Activated CD4-positive, alpha-beta T cell treated with anti-CD3 and anti-CD28 coated beads for 24 hours (primary cell): ENCODE measurements at regions not wholly inside any gene's neighbourhood (a gene's known extent, or its start where the extent isn't known, plus 50 kb on each side); places are given as distances from the start of the nearest gene placed in this dataset.

Source experiments
- DNase-seq, 2 donors: peaks; one replicate each; pipeline ENCODE4 v3.0.0-alpha.2; 2020; ENCODE audit warnings: low read depth in 2 of 2

DNA sequence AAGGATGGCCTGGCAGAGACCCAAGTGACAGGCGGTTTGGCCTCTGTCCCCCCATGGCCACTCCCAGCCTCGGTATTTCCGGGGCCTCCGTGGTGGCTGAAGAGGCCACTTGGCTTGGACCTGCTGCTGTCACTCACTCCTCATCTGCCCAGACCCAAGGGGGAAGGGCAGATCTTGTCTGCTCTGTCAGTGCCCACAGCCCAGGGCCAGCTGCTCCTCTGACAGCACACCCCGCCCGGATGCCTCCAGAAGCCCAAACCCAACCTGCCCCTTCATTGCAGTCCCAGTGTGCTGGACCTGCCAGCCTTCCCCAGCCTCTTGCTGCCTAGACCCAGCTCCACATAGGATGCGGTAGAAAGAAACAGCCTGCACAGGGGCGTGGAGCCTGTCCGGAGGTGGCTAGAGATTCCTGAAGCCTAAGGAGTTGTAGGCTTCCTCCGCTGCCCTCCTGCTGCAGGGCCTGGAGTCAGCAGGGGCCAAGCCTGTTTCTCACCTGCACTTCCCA lies 52.0 kb downstream of the MAGEF1 start:
- DNase-seq, result no peak

DNA sequence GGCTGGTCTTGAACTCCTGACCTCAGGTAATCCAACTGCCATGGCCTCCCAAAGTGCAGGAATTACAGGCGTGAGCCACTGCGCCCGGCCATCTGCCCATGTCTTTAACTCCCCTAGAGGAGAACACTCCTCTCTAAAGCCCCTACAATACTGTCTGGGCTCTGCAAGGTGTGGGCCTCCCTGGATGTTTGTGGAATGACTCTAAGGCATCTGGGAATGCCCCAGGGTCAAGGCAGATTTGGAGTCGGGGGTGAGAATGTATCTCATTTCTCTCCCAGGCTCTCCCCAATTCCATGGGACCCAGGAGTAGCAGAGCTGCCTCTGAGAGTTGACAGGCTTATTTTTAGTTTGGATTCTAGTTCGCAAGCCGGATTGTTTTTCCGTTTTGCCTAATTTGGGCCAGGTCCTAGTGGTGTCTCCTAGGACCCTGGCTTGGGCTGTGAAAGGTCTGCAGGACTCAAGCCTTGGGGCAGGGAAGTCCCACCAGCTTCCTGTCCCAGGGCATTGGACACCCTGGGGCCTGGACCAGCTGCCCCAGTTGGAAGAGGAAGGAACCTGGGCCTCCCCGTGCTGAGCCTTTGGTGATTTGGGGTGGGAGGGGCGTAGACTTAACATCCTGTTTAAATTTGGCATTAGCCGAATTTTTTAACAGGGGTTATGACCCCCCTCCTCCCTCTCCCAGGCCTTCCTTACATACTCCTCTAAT lies 53.5 kb downstream of the MAGEF1 start:
- DNase-seq, result no peak

DNA sequence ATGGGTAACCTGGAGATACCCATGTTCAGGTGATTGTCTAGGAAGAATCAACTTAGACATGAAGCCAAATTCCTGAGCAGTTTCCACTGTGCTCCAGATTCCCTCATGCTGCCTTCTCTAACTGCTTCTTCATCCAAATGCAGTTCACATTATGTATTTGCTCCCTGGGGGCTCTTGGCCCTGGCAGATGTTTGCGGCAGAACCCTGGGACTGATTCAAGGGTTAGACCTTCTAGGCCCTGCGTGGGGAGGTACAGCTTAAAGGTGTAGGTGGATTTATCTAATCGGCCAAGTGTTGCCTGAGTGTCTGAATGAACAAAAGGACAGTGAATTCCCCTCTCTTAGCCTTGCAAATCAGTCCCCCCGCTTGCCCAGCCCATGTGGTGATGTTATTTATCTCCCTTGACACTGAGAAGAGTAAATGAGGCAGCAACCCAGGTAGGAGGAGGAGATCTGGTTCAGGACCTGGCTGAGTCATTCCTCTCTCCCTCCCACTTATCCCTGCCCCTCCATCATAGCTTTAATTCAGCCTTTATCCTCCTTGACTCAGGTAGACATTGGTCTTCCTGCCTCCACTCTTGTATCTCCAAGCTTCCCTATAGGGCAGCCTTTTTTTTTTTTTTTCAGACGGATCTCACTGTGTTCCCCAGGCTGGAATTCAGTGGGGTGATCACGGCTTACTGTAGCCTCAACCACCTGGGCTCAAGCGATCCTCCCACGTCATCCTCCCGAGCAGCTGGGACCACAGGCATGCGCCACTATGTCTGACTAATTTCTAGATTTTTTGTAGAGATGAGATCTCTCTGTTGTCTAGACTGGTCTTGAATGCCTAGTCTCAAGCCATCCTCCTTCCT lies 54.8 kb downstream of the MAGEF1 start:
- no peak for DNase-seq

DNA sequence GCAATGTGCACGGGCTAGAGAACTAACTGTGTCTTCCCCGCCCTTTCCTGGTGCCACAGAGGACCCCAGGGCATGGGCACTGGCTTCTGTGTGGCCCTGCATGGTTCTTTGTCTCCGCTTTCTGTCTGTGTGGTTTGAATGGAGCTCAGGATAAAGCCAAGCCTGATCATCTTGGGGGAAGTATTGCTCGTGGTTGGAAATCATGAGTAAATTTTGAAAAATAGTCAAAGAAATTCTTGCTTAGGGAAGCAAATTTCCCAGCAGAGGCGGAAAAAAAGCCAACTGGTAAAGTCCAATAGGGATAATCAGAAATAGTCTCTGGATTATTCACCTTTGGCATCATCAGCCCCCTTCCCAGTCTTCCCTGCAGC lies 55.4 kb downstream of the MAGEF1 start:
- DNase-seq, result no peak

DNA sequence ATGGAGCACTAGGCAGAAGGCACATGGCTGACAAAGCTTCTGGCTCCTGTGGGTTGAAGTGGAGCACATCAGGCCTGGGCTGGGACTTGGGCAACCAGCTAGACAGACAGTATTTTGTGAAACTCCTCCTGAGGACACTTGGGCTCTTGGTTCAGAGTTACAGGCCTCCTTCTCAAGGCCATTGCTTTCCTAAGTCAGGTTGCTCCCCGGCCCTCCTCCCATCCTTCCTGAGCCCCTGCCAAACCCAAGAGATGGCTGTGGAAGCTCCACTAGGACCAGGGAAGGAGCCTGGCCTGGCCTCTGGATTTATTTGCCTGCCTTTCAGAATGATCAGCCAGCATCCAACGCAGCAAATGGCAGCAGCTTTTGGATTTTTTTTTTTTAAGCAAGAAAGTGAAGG lies 56.3 kb downstream of the MAGEF1 start:
- no peak for DNase-seq

DNA sequence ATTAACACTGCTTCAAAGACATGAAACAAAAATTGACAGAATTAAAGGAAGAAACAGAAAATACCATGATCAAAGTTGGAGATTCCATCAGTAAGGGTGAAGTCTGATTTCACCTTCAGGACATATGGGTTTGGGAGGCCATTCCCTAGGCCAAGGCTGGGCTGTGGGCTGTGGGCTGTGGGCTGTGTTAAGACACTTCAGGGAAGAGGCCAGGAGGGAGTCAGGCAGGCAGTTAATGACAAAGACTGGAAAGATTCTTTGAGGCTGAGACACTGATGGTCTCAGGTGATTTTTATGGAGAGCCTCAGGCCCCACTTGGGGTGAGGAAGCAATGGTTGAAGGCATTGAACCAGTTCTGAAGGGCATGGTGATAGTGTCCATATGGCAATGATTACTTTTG lies 57.5 kb downstream of the MAGEF1 start:
- DNase-seq, result no peak

DNA sequence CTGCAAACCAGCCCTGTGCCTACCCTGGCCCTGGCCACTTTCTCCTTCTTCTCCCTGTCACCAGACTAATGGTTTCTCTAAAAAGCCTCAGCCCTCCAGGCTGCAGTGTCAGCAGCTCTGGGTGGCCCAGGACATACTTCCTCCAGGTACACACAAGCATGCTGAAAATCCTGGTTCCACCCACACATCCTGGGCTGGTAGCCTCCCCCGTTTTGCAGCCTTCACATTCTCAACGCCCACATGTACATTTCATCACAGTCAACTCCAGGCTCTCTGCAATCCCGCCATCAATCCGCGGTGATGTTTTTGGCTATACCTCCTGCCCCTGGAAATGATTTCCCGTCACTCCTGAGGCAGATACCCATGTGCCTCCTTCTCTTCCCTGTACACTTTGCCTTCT lies 59.4 kb downstream of the MAGEF1 start:
- DNase-seq, result no peak

DNA sequence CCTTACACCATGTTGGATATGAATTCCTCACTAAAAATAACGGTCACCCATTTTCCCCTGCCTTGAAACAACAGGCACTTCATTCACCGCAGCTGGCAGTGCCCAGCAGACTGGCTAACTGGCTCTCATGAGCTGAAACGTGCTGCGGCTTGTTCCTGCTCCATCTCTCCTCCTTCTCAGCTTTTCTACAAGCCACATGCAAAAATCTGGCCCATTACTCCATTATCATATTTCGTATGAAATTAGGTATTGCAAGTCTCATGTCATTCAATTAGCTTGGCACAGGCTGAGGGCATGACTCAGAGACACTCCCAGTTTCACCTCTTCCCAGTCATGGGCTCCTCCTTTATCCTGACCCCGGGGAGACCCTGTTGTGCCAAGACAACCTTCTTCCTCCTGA lies 60.0 kb downstream of the MAGEF1 start:
- no peak for DNase-seq

DNA sequence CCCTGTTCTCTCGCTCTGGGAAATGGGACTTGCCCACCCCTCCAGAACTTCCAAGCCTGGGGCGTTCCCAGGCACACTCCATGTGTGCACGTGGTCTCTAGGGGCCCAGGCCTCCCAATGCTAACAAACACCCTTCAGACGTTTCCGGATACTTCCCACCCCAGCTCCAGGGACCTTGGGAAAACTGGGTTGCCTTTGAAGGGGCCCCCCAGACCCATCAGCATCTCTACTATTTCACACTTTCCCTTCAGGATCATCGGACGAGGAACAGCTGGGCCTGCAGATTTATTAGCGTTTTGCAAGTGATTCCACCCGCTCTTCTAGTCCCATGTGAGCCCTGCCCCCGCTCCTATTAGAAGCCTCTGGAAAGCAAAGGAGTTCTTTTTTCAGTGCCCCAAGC lies 63.2 kb downstream of the MAGEF1 start:
- DNase-seq, result no peak

DNA sequence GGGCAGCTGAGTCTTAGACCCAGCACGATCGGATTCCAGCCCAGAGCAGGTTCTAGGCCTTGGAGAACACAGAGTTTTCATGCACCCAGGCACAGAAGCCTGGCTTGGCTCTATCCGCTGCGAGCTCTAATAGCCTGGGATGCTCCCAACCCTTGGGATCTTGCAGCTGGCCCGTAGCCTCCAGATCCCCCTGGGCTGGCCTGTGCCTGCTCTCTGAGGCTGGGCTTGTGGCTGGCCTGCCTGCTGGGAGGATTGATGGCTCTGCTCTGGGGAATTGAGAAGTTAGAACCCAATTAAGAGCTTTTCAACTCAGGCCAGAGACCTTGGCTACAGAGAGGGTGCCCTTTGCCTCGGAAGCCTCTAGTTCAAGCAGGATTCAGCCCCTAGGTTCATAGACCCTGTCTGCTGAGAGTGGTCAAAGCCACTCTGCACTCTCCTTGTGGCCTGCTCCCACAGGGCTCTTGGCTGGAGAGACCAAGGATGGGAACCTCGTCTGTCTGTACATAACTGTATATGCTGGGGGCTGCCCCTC lies 64.4 kb downstream of the MAGEF1 start:
- no peak for DNase-seq

DNA sequence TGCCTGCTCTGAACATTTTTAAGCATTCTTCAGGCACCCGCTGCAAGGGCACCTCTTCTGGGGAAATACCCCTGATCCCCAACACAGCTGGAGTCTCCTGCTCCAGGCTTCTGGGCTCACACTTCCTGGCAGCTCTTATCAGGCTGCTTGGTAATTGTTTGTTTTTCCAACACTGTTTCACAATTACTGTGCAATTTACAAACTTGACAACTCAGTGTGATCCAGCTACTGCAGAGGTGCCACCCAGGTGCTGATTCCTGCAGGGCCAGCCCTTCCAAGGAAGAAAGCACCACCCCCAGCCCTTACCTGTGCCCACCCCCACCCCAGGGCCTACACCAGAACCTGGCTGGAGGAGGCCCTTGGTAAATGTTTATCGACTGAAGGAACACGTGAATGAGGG lies 66.5 kb downstream of the MAGEF1 start:
- DNase-seq, result no peak

DNA sequence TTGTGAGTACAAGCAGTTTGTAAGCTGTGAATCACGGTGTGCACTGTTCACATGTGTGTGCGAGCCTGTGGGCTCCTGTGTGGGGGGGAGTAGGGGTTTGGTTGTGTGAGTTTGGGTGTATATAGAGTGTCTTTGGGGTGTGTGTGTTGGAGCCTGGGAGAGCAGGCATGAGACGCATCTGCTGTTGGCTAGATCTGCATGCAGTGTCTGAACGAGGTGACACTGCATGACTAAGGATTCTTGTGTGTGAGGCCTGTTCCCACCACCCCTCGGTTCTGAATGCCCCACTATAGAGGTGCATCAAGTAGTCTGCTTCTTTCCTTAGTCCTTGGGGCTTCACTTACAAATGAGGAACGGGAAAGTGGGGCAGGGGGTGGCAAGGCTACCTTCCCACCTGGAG lies 68.4 kb downstream of the MAGEF1 start:
- DNase-seq, result no peak

DNA sequence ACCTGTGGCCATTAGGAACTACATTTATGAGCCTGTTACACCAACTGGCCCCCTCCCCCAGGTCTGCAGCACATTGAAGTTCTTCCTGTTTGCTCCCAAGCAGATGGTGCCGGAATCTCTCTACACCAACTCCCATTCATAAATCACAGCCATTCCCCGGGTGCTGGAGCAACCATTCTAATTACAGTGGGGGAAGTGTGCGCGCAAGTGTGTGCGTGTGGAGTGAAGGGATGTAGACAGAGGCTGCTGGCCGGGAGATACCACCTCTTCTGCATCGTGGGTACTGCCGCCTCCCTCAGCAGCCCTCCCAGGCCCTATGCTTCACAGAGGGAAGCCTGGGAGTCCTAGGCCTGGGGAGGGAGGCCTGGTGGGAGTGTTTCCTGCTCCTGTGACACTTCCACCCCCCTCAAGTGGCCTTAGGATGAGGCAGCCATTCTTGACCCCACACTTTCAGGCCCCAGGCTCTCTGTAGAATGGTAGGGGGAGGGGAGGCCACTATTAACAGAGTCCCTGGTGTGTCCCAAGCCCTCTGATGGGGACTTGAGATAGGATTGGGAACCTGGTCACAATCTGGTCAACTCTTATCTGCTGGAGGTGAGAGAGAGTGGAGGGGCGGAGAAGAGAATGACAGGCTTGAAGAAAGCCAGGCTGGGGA lies 69.1 kb downstream of the MAGEF1 start:
- no peak for DNase-seq

DNA sequence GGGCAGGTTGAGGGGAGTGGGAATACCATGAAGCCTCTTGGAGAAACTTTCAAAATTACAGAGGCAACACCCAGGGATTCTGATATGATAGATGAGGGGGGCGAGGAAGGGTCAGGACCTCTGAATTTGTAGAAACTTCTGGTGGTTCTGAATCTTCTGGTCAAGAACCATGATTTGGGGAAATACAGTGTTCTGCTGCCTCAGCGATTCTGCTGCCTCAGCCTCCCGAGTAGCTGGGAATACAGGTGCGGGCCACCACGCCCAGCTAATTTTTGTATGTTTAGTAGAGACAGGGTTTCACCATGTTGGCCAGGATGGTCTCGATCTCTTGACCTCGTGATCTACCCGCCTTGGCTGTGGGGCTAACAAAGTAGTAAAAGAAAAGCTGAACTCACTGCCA lies 70.4 kb downstream of the MAGEF1 start:
- DNase-seq, result no peak

DNA sequence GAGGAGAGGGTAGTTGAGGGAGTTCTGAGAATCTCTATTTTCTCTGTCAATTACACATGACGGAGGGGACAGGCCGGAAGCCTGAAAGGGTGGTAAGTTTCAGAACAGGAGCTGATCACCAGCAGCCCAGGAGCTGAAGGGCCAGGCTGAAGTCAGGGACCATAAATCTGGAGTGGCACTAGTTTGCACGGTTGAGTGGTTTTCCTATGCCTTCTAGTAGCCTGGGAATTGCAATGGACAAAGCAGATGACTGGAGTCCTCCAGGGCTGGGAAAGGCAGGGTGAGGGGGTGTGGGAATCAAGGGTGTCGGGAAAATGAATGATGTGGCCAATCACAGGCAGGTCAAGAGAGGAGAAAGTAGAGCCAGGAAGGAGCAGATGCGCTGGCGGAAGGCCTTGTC lies 72.5 kb downstream of the MAGEF1 start:
- no peak for DNase-seq

DNA sequence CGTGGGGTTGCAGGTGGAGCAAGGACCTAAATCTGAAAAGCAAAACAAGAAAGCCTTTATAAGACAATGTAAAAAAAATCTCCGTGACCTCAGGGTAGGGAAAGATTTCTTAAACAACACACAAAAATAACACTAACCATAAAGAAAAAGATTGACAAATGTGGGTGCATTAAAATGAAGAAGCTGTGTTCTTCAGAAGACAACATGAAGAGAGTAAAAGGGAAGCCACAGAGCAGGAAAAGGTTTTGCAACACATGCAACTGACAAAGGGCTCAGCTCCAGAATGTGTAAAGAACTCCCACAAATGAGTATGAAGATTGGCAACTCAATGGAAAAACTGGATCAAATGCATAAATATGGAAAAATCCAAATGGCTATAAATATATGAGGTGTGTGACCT lies 74.2 kb downstream of the MAGEF1 start:
- no peak for DNase-seq

DNA sequence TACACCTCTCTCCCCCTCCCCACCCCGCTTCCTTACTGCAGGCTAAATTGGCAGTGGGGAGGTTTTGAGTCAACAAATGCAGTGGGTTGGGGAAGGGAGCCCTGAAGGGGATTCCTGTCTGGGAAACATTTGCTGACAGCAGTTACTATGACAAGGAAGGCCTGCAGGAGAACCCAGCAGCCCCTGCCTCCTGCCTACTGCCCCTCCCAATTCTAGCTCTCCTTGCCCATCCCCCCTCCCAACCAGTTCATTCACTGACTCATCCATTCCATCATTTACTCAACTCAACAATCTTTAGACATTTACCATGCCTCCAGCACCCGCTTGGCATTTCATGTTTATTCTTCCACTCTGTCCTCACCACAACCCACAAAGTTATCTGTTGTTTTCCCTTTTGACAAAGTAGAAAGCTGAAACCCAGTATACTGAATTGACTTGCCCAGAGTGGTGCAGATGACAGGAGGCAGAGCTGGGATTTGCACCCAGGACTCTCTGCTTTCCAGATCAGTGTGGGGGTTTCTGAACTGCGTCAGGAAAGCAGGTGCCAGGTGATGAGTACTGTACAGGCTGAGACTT lies 75.0 kb downstream of the MAGEF1 start:
- DNase-seq, result peak; percentile 5 to 26

DNA sequence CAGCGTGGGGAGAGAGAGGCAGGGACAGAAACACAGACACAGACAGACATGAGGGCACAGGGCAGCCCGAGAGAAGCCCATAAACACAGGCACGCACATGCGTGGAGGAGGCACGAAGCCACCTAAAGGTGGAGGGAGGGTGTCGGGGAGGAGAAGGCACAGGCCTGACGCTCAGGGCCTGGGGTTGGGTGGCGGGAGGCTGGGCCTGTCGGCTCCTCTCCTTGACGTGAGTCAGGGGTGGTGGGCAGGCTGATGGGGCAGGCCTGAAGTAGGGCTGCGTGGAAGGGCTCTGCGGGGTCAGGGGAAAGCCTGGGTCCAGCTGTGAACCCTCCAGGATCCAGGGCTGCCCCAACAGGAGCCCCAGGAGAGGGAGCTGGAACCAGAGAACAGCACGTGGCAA lies 74.2 kb downstream of the EPHB3 start:
- no peak for DNase-seq

DNA sequence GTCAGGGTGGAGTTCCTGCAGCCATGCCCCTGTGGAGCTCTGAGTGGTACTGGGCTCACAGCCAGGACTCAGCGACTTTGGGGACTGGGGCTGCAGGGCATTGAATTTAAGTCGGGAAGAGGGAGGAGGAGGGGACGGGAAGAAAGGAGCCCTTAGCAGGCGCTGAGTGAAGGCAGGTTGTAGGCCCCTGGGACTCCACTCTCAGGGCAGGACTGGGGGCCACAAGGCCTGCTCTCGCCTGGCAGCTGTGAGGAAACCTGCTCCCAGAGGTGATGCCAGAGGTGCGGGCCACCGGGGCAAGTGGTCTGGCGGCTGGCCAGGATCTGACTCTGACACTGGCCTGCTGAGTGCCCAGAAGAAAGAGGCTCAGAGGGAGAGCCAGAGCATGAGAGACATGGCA lies 73.5 kb downstream of the EPHB3 start:
- DNase-seq, result no peak

DNA sequence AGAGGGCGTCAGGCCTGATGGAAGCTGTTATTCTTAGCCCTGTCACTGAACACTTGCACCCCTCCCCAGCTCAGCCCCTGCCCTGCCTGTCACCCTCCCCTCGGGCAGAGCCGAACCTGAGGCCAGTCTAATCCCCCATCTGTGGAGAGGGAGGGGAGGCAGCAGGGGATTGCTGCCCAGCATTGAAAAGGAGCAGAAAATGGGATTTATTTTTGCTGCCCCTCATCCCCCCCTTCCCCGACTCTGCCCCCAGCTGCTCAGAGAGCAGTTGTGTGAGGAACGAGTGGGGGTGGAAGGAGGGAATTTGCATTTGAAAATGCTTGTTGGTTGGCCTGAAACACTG lies 71.6 kb downstream of the EPHB3 start:
- DNase-seq, result no peak

DNA sequence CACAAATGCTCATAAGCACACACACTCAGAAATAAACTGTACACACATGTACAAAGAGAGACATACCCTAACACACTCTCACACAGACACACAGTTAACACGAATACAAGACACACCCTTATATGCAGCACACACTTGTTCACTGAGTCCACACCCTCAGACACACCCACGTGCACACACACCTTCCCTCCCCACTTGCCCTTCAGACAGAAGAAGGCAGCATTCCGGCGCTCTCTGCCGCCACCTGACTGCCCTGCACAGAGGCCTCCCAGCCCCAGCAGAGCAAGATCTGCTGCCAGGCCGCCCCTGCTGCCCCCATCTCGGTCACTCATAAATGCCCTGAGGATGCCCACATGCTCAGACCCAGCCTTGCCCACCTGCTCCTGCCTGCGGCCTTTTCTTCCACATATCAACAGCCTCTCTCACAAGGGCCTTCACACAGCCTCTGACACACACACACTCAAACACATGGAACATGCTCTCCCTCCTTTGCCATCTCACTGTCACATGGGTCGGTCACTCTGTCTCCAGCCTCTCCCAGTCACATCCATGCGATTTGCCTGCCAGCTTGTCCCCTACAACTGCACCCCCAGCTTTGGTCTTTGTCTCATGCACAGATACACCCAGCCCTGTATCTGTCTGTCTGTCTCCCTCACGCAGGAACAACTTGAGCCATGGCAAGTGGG lies 71.1 kb downstream of the EPHB3 start:
- DNase-seq, result no peak
